Mucosa of descending colon (tissue), 3 donors: ENCODE measurements at regions not wholly inside any gene's neighbourhood (a gene's known extent, or its start where the extent isn't known, plus 50 kb on each side); places are given as distances from the start of the nearest gene placed in this dataset.

Experiments
- ATAC-seq: fragments of 200-7000 bp; cut with Tn5 transposase; one replicate; pipeline ENCODE4 v1.9.1; 2020; ENCODE audit warnings: mild to moderate bottlenecking, moderate library complexity
- DNase-seq, 3 donors: peaks; one replicate each; pipeline ENCODE4 v3.0.0-alpha.2; 2020
- H3K36me3 ChIP-seq: fragments of 200-600 bp; one replicate; pipeline ENCODE4 v1.8.0; 2021; ENCODE audit warnings: low read depth, mild to moderate bottlenecking
- H3K4me1 ChIP-seq: fragments of 200-600 bp; one replicate; pipeline ENCODE4 v1.8.0; 2021; ENCODE audit warnings: low read depth, mild to moderate bottlenecking
- H3K4me3 ChIP-seq: fragments of 200-600 bp; one replicate; pipeline ENCODE4 v1.8.0; 2021; ENCODE audit warnings: mild to moderate bottlenecking
- H3K9me3 ChIP-seq: fragments of 200-600 bp; one replicate; pipeline ENCODE4 v1.8.0; 2021; ENCODE audit warnings: mild to moderate bottlenecking
- CTCF ChIP-seq: fragments of 200-600 bp; IDR thresholded peaks from one replicate; pipeline ENCODE4 v1.8.0; 2022; ENCODE audit warnings: antibody characterized with exemption, mild to moderate bottlenecking
- intact Hi-C, 2 donors: fragments of 100-400 bp; cut with DNase I in 1 of 2; cut with micrococcal nuclease in 1 of 2; formaldehyde crosslinking; loops; one replicate each; pipeline versions ENCODE4 v1.11.0 to v1.11.1; 2022; cut with DNase I, micrococcal nuclease
- donor health status: DM: no; HTN: no; CAD: no; lungs with moderate emphysema.
- donor health status: DM: no; HTN: no; CAD: no.
- donor health status: DM: no; HTN: yes; CAD: no.

- Histone ChIP-seq H3K4me1 (peaks cover 5% of the 10 kb centered on the region), H3K4me3 (no peak overlapping the region), H3K9me3 (no peaks in the 10 kb centered on the region), H3K36me3 (no peaks in the 10 kb centered on the region)
- peak in 1 of 3 donors; percentile 3 for DNase-seq
- intact Hi-C loops, result no loop called here
- no peak for ATAC-seq
- no peak for TF ChIP-seq CTCF
Observed at GRCh38 chr9:134535171-134535570, 106.4 kb upstream of the COL5A1 start.

GRCh38 chr9:134536101-134536900 is 105.3 kb upstream of the COL5A1 start:
- peak; percentile 21 for ATAC-seq
- Histone ChIP-seq H3K4me1 (peaks cover 5% of the 10 kb centered on the region), H3K4me3 (no peak overlapping the region), H3K9me3 (no peaks in the 10 kb centered on the region), H3K36me3 (no peaks in the 10 kb centered on the region)
- DNase-seq, result peak in 1 of 3 donors; percentile 25
- intact Hi-C loops, result no loop called here
- TF ChIP-seq CTCF, result no peak

GRCh38 chr9:134536931-134537330 is 104.7 kb upstream of the COL5A1 start:
- Histone ChIP-seq H3K9me3 (no peaks in the 10 kb centered on the region), H3K36me3 (no peaks in the 10 kb centered on the region), H3K4me1 (peaks cover 5% of the 10 kb centered on the region), H3K4me3 (no peak overlapping the region)
- intact Hi-C loops, result no loop called here
- TF ChIP-seq CTCF, result no peak
- ATAC-seq (no peak), DNase-seq (peak in 1 of 3 donors; percentile 16)

- no peaks in the 10 kb centered on the region for H3K36me3 ChIP-seq
- no peaks in the 10 kb centered on the region for H3K9me3 ChIP-seq
- H3K4me1 ChIP-seq, result peaks cover 5% of the 10 kb centered on the region
- no peak for TF ChIP-seq CTCF
- DNase-seq (peak in 2 of 3 donors; percentile 22 to 53), ATAC-seq (no peak)
- H3K4me3 ChIP-seq, result no peak overlapping the region
- intact Hi-C loops, result no loop called here
Observed at GRCh38 chr9:134537951-134538641, 103.5 kb upstream of the COL5A1 start.

GRCh38 chr9:134538856-134539566 is 102.6 kb upstream of the COL5A1 start:
- Histone ChIP-seq H3K4me1 (peaks cover 5% of the 10 kb centered on the region), H3K36me3 (no peaks in the 10 kb centered on the region), H3K9me3 (no peaks in the 10 kb centered on the region), H3K4me3 (no peak overlapping the region)
- no peak for TF ChIP-seq CTCF
- ATAC-seq, result no peak
- DNase-seq, result peak in 2 of 3 donors; percentile 18 to 22
- intact Hi-C loops, result no loop called here
